ENCODE measurements at regions not wholly inside any gene's neighbourhood (a gene's known extent, or its start where the extent isn't known, plus 50 kb on each side); places are given as distances from the start of the nearest gene placed in this dataset.

DNA sequence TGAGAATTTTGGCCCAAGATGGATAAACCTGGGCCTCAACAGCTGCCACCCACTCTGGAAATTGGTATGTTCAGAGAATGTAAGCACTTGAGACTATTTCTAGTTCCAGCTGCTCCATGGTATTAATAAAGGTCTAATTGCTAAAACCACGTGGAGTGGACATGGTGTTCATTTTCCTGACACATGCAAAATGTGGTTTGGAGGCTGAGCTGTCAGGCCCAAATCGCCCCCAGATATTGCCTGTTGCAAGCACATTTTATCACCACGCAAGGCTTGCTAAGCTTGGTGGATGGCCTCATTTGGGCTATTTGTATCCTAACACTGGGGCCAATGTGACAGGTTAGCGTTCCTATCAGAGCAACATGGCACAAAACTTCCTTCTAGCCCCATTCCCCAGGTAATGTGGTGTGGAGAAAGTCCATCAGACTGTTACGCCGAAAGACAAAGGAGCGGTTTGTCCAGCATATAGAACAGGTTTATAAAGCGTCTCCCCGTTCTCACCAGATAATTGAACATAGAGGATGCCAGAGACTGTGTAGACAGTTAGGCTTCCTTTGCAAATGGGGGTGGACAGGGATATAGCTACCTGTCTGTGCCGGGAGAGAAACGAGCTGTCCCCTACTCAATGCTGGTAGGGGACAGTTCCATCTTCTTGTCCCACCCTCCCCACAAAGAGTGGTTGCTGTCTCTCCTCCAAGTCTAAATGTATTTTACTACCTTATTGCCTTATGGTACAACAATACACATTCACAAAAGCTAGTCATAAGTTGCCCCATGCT, 78.0 kb upstream of the ANKRD1 start:
- TF ChIP-seq POLR2AphosphoS5 (IDR thresholded peaks at IDR 0.05; ENCODE audit: low read depth, low read length) (no peak), TCF7L2 (IDR thresholded peaks at IDR 0.05; ENCODE audit: low read depth, low read length) (no peak), SIN3A (IDR thresholded peaks at IDR 0.05; ENCODE audit: borderline replicate concordance, insufficient read depth, low read depth, low read length) (no peak)
- TF ChIP-seq, protein P1, sequence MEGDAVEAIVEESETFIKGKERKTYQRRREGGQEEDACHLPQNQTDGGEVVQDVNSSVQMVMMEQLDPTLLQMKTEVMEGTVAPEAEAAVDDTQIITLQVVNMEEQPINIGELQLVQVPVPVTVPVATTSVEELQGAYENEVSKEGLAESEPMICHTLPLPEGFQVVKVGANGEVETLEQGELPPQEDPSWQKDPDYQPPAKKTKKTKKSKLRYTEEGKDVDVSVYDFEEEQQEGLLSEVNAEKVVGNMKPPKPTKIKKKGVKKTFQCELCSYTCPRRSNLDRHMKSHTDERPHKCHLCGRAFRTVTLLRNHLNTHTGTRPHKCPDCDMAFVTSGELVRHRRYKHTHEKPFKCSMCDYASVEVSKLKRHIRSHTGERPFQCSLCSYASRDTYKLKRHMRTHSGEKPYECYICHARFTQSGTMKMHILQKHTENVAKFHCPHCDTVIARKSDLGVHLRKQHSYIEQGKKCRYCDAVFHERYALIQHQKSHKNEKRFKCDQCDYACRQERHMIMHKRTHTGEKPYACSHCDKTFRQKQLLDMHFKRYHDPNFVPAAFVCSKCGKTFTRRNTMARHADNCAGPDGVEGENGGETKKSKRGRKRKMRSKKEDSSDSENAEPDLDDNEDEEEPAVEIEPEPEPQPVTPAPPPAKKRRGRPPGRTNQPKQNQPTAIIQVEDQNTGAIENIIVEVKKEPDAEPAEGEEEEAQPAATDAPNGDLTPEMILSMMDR (IDR thresholded peaks at IDR 0.05): no peak
- TF ChIP-seq, protein P2, sequence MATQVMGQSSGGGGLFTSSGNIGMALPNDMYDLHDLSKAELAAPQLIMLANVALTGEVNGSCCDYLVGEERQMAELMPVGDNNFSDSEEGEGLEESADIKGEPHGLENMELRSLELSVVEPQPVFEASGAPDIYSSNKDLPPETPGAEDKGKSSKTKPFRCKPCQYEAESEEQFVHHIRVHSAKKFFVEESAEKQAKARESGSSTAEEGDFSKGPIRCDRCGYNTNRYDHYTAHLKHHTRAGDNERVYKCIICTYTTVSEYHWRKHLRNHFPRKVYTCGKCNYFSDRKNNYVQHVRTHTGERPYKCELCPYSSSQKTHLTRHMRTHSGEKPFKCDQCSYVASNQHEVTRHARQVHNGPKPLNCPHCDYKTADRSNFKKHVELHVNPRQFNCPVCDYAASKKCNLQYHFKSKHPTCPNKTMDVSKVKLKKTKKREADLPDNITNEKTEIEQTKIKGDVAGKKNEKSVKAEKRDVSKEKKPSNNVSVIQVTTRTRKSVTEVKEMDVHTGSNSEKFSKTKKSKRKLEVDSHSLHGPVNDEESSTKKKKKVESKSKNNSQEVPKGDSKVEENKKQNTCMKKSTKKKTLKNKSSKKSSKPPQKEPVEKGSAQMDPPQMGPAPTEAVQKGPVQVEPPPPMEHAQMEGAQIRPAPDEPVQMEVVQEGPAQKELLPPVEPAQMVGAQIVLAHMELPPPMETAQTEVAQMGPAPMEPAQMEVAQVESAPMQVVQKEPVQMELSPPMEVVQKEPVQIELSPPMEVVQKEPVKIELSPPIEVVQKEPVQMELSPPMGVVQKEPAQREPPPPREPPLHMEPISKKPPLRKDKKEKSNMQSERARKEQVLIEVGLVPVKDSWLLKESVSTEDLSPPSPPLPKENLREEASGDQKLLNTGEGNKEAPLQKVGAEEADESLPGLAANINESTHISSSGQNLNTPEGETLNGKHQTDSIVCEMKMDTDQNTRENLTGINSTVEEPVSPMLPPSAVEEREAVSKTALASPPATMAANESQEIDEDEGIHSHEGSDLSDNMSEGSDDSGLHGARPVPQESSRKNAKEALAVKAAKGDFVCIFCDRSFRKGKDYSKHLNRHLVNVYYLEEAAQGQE (IDR thresholded peaks at IDR 0.05; ENCODE audit: insufficient read depth in 1 of 2, low read depth in 2 of 2, low read length in 1 of 2): no peak
- Histone ChIP-seq H3K36me3 (ENCODE audit: control insufficient read depth, insufficient read depth, low read length) (no peaks in the 10 kb centered on the region), H3K27me3 (ENCODE audit: control insufficient read depth, insufficient read depth, low read length) (no peaks in the 10 kb centered on the region), H3K4me1 (ENCODE audit: control insufficient read depth, insufficient read depth, low read length) (no peaks in the 10 kb centered on the region), H3K9me3 (ENCODE audit: control insufficient read depth, insufficient read depth, low read depth, low read length) (no peaks in the 10 kb centered on the region), H3K27ac (ENCODE audit: low read length) (no peak overlapping the region), H3K4me3 (ENCODE audit: low read depth in 2 of 2, low read length in 2 of 2) (no peak overlapping the region)
- intact Hi-C loops (cut with micrococcal nuclease; ENCODE audit: unreplicated experiment): no loop called here
- BruUV-seq (replicated peaks): no TSS peak
- ChIA-PET POLR2A (no interaction called here), CTCF (no interaction called here)
- in situ Hi-C loops (cut with HindIII; ENCODE audit: low pct_unique_long_range_greater_than_20kb, low sequenced_read_pairs): no loop called here
- no peak for DNase-seq (ENCODE audit: low read depth, low spot score)
- no peak for ATAC-seq

DNA sequence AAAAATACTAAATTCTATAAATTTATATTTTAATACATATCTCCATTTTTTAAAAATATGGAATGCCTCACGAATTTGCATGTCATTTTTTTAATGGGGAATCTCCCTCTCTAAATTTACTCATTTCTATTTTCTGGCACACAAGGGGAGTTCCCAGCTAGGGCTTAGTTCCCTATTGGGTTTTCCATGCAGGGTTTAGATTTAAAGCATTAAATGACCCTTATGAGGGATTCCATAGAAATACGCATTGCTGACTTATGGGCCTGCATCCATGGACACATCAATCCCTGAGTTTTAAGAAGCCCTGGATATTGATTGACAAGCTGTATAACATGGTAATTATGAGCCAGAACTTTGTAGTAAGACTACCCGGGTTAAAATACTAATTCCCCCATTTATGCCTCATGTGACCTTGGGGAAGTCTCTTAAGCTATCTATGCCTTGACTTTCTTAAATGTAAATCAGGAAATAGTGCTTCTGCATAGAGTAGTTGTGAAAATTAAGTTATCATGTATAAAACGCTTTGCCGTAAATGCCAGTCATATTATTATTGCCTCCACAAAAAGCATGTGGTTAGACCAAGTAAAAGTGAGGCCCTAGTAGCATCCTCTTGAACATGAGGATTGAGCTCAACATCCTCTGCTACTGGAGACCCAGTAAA, 78.8 kb upstream of the ANKRD1 start:
- TF ChIP-seq SIN3A (IDR thresholded peaks at IDR 0.05; ENCODE audit: borderline replicate concordance, insufficient read depth, low read depth, low read length) (no peak), POLR2AphosphoS5 (IDR thresholded peaks at IDR 0.05; ENCODE audit: low read depth, low read length) (no peak), TCF7L2 (IDR thresholded peaks at IDR 0.05; ENCODE audit: low read depth, low read length) (no peak)
- TF ChIP-seq, protein P2 (IDR thresholded peaks at IDR 0.05; ENCODE audit: insufficient read depth in 1 of 2, low read depth in 2 of 2, low read length in 1 of 2): no peak
- TF ChIP-seq, protein P1 (IDR thresholded peaks at IDR 0.05): no peak
- Histone ChIP-seq H3K36me3 (ENCODE audit: control insufficient read depth, insufficient read depth, low read length) (no peaks in the 10 kb centered on the region), H3K27me3 (ENCODE audit: control insufficient read depth, insufficient read depth, low read length) (no peaks in the 10 kb centered on the region), H3K4me3 (ENCODE audit: low read depth in 2 of 2, low read length in 2 of 2) (no peak overlapping the region), H3K27ac (ENCODE audit: low read length) (no peak overlapping the region), H3K4me1 (ENCODE audit: control insufficient read depth, insufficient read depth, low read length) (no peaks in the 10 kb centered on the region), H3K9me3 (ENCODE audit: control insufficient read depth, insufficient read depth, low read depth, low read length) (no peaks in the 10 kb centered on the region)
- ChIA-PET POLR2A (no interaction called here), CTCF (no interaction called here)
- no peak for DNase-seq (ENCODE audit: low read depth, low spot score)
- in situ Hi-C loops (cut with HindIII; ENCODE audit: low pct_unique_long_range_greater_than_20kb, low sequenced_read_pairs): no loop called here
- ATAC-seq: no peak
- no TSS peak for BruUV-seq (replicated peaks)
- intact Hi-C loops (cut with micrococcal nuclease; ENCODE audit: unreplicated experiment): no loop called here
